HEK293 (cell line): ENCODE measurements at regions not wholly inside any gene's neighbourhood (a gene's known extent, or its start where the extent isn't known, plus 50 kb on each side); places are given as distances from the start of the nearest gene placed in this dataset.

Experiments used
- CTCF ChIA-PET: fragments of 350-600 bp; formaldehyde crosslinking; extraction: SDS; loops from one replicate; lab custom pipeline; 2021; ENCODE audit warnings: antibody characterized with exemption; lab: Yijun Ruan, JAX
- POLR2A ChIA-PET: fragments of 300-600 bp; formaldehyde crosslinking; extraction: SDS; loops from one replicate; lab custom pipeline; 2020; ENCODE audit warnings: antibody characterized with exemption, inconsistent platforms; lab: Yijun Ruan, JAX
- H3K27ac ChIP-seq: fragments of 200-500 bp; sonication (Bioruptor generic); 2 replicates; pipeline ENCODE4 v1.5.1; 2014; ENCODE audit warnings: low read depth, low read length, control low read depth, inconsistent platforms; ENCODE audit errors: extremely low read depth
- H3K36me3 ChIP-seq, 2 experiments: fragments of 200-500 bp in 1 of 2; sonication (Bioruptor generic) in 1 of 2; 1 replicate in 1 of 2; 2 replicates in 1 of 2; pipeline ENCODE4 v1.5.1; 2014 to 2017; ENCODE audit warnings: inconsistent platforms in 2 of 2, low read length in 2 of 2; ENCODE audit not compliant: control insufficient read depth in 2 of 2, insufficient read depth in 1 of 2
- H3K4me1 ChIP-seq: fragments of 200-500 bp; sonication (Bioruptor generic); 2 replicates; pipeline ENCODE4 v1.5.1; 2014; ENCODE audit warnings: mild to moderate bottlenecking, low read length, inconsistent platforms; ENCODE audit not compliant: control insufficient read depth, insufficient read depth
- H3K4me3 ChIP-seq: 2 replicates; pipeline ENCODE4 v1.5.1; 2011; ENCODE audit warnings: low read depth, mild to moderate bottlenecking, control low read depth, low read length, moderate library complexity
- H3K9me3 ChIP-seq: fragments of 200-500 bp; sonication (Bioruptor generic); 2 replicates; pipeline ENCODE4 v1.5.1; 2014; ENCODE audit warnings: low read depth, low read length, inconsistent platforms; ENCODE audit not compliant: control insufficient read depth, insufficient read depth
- HOXA7 ChIP-seq: sonication (generic); formaldehyde crosslinking; IDR thresholded peaks from 2 replicates; pipeline ENCODE4 v1.8.1; 2022; ENCODE audit warnings: missing genetic modification reagents, borderline replicate concordance
- HOXC10 ChIP-seq: sonication (generic); formaldehyde crosslinking; IDR thresholded peaks from 2 replicates; pipeline ENCODE4 v1.8.1; 2023; ENCODE audit warnings: mild to moderate bottlenecking, missing genetic modification reagents
- KLF10 ChIP-seq: fragments of 450-650 bp; IDR thresholded peaks from 2 replicates; pipeline ENCODE4 v1.5.1; 2018; ENCODE audit warnings: missing biosample characterization, mild to moderate bottlenecking, missing genetic modification characterization
- KLF9 ChIP-seq: fragments of 450-650 bp; formaldehyde crosslinking; IDR thresholded peaks from 2 replicates; pipeline ENCODE4 v1.5.1; 2016; ENCODE audit warnings: missing biosample characterization, missing genetic modification characterization, low read depth
- SALL2 ChIP-seq: fragments of 450-650 bp; formaldehyde crosslinking; IDR thresholded peaks from 2 replicates; pipeline ENCODE4 v1.5.0; 2017; ENCODE audit warnings: missing biosample characterization, mild to moderate bottlenecking, missing genetic modification characterization, borderline replicate concordance
- SP2 ChIP-seq: fragments of 450-650 bp; formaldehyde crosslinking; IDR thresholded peaks from 2 replicates; pipeline ENCODE4 v1.5.1; 2016; ENCODE audit warnings: missing biosample characterization, missing genetic modification characterization
- ZNF211 ChIP-seq: fragments of 450-650 bp; formaldehyde crosslinking; IDR thresholded peaks from 2 replicates; pipeline ENCODE4 v1.5.1; 2016; ENCODE audit warnings: low read depth, missing biosample characterization, missing genetic modification characterization
- ZNF221 ChIP-seq: fragments of 450-650 bp; formaldehyde crosslinking; IDR thresholded peaks from 2 replicates; pipeline ENCODE4 v1.5.1; 2017; ENCODE audit warnings: missing biosample characterization, missing genetic modification characterization, borderline replicate concordance
- ZNF391 ChIP-seq: fragments of 450-650 bp; formaldehyde crosslinking; IDR thresholded peaks from 2 replicates; pipeline ENCODE4 v1.5.1; 2016; ENCODE audit warnings: low read depth, missing biosample characterization, missing genetic modification characterization, borderline replicate concordance
- ZNF394 ChIP-seq: fragments of 450-650 bp; formaldehyde crosslinking; IDR thresholded peaks from 2 replicates; pipeline ENCODE4 v1.5.1; 2016; ENCODE audit warnings: missing biosample characterization, missing genetic modification characterization, mild to moderate bottlenecking, moderate library complexity, borderline replicate concordance
- ZNF423 ChIP-seq: fragments of 450-650 bp; formaldehyde crosslinking; IDR thresholded peaks from 2 replicates; pipeline ENCODE4 v1.5.1; 2016; ENCODE audit warnings: missing biosample characterization, missing genetic modification characterization
- ZNF510 ChIP-seq: fragments of 450-650 bp; formaldehyde crosslinking; IDR thresholded peaks from 2 replicates; pipeline ENCODE4 v1.5.1; 2018; ENCODE audit warnings: mild to moderate bottlenecking, missing genetic modification characterization, missing biosample characterization; ENCODE audit not compliant: insufficient replicate concordance
- ZNF561 ChIP-seq: fragments of 450-650 bp; IDR thresholded peaks from 2 replicates; pipeline ENCODE4 v1.5.1; 2018; ENCODE audit warnings: missing biosample characterization, missing genetic modification characterization, borderline replicate concordance
- ZNF600 ChIP-seq: fragments of 450-650 bp; formaldehyde crosslinking; IDR thresholded peaks from 2 replicates; pipeline ENCODE4 v1.5.1; 2016; ENCODE audit warnings: missing biosample characterization, missing genetic modification characterization
- ZNF621 ChIP-seq: fragments of 450-650 bp; formaldehyde crosslinking; IDR thresholded peaks from 2 replicates; pipeline ENCODE4 v1.5.1; 2017; ENCODE audit warnings: missing biosample characterization, missing genetic modification characterization
- ZNF629 ChIP-seq: fragments of 450-650 bp; formaldehyde crosslinking; IDR thresholded peaks from 2 replicates; pipeline ENCODE4 v1.5.1; 2017; ENCODE audit warnings: missing biosample characterization, missing genetic modification characterization
- ZNF76 ChIP-seq: fragments of 450-650 bp; formaldehyde crosslinking; IDR thresholded peaks from 2 replicates; pipeline ENCODE4; 2016; ENCODE audit warnings: low read depth, missing biosample characterization, missing genetic modification characterization, borderline replicate concordance
- TF ChIP-seq, protein P1 (sequence below): fragments of 450-650 bp; formaldehyde crosslinking; IDR thresholded peaks from 2 replicates; pipeline ENCODE4 v1.5.1; 2016; ENCODE audit warnings: missing biosample characterization, missing genetic modification characterization, borderline replicate concordance
- TF ChIP-seq, protein P2 (sequence below): fragments of 450-650 bp; formaldehyde crosslinking; IDR thresholded peaks from 2 replicates; pipeline ENCODE4 v1.5.1; 2016; ENCODE audit warnings: missing biosample characterization, missing genetic modification characterization, low read depth
- TF ChIP-seq, protein P3 (sequence below): fragments of 450-650 bp; formaldehyde crosslinking; IDR thresholded peaks from 2 replicates; pipeline ENCODE4 v1.5.1; 2017; ENCODE audit warnings: missing biosample characterization, missing genetic modification characterization
- TF ChIP-seq, protein P4 (sequence below): fragments of 450-650 bp; IDR thresholded peaks from 2 replicates; pipeline ENCODE4 v1.5.1; 2018; ENCODE audit warnings: missing biosample characterization, missing genetic modification characterization
- TF ChIP-seq, protein P5 (sequence below): fragments of 450-650 bp; formaldehyde crosslinking; IDR thresholded peaks from 2 replicates; pipeline ENCODE4 v1.5.1; 2016; ENCODE audit warnings: missing biosample characterization, missing genetic modification characterization

DNA sequence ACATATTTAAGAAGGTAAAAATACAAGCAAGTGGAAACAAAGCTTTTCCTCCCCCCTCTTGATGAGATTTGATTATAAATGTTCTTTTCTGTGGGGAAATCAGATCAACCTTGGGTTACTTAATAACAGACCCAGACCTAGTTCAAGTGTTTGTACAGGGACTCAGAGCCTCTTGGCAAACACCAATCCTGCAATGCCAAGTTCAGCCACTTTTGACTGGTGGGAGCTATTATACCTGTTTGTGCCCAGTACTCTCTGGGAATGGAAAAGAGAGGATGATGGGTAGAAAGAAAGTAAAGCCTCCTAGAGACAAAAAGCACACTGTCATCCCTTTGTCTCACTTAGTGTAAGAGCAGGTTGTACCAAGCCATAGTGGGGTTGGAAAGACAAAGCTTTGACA, 63.8 kb upstream of the EPHA4 start:
- H3K27ac ChIP-seq: no peak overlapping the region
- H3K4me3 ChIP-seq: no peak overlapping the region
- H3K4me1 ChIP-seq: no peaks in the 10 kb centered on the region
- ChIA-PET POLR2A (no interaction called here), CTCF (interaction anchor here (0.7 to 0.8 kb wide), 3 partner anchors 18 to 63 kb away, joined by 3 to 5 read pairs (median 3); no protein-coding TSS in a partner anchor)
- H3K9me3 ChIP-seq: no peaks in the 10 kb centered on the region
- H3K36me3 ChIP-seq: no peaks in the 10 kb centered on the region
- TF ChIP-seq HOXA7 (CRISPR knock-in tag) (no peak), KLF9 (tag by site-specific recombination) (no peak), ZNF629 (tag by site-specific recombination) (no peak)

DNA sequence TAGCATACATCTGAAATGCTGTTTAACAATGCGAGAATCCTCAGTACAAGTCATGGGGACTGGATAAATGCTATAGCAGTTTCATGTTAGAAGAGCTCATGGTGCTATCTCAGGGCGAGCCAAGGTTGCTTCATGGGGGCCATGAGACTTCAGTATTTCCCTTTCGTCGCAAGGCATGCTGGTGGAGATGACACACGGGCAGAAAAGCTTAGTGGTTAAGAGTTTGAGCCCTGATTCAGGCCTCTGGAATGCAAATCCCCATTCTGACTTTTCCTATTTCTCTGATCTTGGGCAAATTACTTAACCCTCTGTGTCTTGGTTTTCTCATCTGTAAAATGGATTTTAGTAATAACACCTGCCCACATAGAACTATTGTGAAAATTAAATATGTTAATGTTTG, 57.4 kb upstream of the EPHA4 start:
- no peaks in the 10 kb centered on the region for H3K36me3 ChIP-seq
- no peak overlapping the region for H3K4me3 ChIP-seq
- ChIA-PET POLR2A (no interaction called here), CTCF (no interaction called here)
- H3K27ac ChIP-seq: no peak overlapping the region
- no peaks in the 10 kb centered on the region for H3K9me3 ChIP-seq
- no peak for TF ChIP-seq ZNF621 (tag by site-specific recombination)
- TF ChIP-seq ZNF423: no peak
- TF ChIP-seq ZNF221 (tag by site-specific recombination): no peak
- TF ChIP-seq, protein P1, sequence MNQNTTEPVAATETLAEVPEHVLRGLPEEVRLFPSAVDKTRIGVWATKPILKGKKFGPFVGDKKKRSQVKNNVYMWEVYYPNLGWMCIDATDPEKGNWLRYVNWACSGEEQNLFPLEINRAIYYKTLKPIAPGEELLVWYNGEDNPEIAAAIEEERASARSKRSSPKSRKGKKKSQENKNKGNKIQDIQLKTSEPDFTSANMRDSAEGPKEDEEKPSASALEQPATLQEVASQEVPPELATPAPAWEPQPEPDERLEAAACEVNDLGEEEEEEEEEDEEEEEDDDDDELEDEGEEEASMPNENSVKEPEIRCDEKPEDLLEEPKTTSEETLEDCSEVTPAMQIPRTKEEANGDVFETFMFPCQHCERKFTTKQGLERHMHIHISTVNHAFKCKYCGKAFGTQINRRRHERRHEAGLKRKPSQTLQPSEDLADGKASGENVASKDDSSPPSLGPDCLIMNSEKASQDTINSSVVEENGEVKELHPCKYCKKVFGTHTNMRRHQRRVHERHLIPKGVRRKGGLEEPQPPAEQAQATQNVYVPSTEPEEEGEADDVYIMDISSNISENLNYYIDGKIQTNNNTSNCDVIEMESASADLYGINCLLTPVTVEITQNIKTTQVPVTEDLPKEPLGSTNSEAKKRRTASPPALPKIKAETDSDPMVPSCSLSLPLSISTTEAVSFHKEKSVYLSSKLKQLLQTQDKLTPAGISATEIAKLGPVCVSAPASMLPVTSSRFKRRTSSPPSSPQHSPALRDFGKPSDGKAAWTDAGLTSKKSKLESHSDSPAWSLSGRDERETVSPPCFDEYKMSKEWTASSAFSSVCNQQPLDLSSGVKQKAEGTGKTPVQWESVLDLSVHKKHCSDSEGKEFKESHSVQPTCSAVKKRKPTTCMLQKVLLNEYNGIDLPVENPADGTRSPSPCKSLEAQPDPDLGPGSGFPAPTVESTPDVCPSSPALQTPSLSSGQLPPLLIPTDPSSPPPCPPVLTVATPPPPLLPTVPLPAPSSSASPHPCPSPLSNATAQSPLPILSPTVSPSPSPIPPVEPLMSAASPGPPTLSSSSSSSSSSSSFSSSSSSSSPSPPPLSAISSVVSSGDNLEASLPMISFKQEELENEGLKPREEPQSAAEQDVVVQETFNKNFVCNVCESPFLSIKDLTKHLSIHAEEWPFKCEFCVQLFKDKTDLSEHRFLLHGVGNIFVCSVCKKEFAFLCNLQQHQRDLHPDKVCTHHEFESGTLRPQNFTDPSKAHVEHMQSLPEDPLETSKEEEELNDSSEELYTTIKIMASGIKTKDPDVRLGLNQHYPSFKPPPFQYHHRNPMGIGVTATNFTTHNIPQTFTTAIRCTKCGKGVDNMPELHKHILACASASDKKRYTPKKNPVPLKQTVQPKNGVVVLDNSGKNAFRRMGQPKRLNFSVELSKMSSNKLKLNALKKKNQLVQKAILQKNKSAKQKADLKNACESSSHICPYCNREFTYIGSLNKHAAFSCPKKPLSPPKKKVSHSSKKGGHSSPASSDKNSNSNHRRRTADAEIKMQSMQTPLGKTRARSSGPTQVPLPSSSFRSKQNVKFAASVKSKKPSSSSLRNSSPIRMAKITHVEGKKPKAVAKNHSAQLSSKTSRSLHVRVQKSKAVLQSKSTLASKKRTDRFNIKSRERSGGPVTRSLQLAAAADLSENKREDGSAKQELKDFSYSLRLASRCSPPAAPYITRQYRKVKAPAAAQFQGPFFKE (tag by site-specific recombination): no peak
- TF ChIP-seq KLF10 (tag by site-specific recombination): no peak
- no peak for TF ChIP-seq ZNF394 (tag by site-specific recombination)
- TF ChIP-seq HOXC10: no peak
- TF ChIP-seq ZNF561 (tag by site-specific recombination): no peak
- no peak for TF ChIP-seq ZNF510 (tag by site-specific recombination)
- no peak for TF ChIP-seq ZNF600 (tag by site-specific recombination)
- TF ChIP-seq, protein P2, sequence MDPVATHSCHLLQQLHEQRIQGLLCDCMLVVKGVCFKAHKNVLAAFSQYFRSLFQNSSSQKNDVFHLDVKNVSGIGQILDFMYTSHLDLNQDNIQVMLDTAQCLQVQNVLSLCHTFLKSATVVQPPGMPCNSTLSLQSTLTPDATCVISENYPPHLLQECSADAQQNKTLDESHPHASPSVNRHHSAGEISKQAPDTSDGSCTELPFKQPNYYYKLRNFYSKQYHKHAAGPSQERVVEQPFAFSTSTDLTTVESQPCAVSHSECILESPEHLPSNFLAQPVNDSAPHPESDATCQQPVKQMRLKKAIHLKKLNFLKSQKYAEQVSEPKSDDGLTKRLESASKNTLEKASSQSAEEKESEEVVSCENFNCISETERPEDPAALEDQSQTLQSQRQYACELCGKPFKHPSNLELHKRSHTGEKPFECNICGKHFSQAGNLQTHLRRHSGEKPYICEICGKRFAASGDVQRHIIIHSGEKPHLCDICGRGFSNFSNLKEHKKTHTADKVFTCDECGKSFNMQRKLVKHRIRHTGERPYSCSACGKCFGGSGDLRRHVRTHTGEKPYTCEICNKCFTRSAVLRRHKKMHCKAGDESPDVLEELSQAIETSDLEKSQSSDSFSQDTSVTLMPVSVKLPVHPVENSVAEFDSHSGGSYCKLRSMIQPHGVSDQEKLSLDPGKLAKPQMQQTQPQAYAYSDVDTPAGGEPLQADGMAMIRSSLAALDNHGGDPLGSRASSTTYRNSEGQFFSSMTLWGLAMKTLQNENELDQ (tag by site-specific recombination): no peak
- no peak for TF ChIP-seq ZNF211 (tag by site-specific recombination)
- TF ChIP-seq, protein P3, sequence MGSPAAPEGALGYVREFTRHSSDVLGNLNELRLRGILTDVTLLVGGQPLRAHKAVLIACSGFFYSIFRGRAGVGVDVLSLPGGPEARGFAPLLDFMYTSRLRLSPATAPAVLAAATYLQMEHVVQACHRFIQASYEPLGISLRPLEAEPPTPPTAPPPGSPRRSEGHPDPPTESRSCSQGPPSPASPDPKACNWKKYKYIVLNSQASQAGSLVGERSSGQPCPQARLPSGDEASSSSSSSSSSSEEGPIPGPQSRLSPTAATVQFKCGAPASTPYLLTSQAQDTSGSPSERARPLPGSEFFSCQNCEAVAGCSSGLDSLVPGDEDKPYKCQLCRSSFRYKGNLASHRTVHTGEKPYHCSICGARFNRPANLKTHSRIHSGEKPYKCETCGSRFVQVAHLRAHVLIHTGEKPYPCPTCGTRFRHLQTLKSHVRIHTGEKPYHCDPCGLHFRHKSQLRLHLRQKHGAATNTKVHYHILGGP (tag by site-specific recombination): no peak
- no peak for TF ChIP-seq SP2 (tag by site-specific recombination)
- TF ChIP-seq, protein P4, sequence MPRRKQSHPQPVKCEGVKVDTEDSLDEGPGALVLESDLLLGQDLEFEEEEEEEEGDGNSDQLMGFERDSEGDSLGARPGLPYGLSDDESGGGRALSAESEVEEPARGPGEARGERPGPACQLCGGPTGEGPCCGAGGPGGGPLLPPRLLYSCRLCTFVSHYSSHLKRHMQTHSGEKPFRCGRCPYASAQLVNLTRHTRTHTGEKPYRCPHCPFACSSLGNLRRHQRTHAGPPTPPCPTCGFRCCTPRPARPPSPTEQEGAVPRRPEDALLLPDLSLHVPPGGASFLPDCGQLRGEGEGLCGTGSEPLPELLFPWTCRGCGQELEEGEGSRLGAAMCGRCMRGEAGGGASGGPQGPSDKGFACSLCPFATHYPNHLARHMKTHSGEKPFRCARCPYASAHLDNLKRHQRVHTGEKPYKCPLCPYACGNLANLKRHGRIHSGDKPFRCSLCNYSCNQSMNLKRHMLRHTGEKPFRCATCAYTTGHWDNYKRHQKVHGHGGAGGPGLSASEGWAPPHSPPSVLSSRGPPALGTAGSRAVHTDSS (tag by site-specific recombination): no peak
- TF ChIP-seq, protein P5, sequence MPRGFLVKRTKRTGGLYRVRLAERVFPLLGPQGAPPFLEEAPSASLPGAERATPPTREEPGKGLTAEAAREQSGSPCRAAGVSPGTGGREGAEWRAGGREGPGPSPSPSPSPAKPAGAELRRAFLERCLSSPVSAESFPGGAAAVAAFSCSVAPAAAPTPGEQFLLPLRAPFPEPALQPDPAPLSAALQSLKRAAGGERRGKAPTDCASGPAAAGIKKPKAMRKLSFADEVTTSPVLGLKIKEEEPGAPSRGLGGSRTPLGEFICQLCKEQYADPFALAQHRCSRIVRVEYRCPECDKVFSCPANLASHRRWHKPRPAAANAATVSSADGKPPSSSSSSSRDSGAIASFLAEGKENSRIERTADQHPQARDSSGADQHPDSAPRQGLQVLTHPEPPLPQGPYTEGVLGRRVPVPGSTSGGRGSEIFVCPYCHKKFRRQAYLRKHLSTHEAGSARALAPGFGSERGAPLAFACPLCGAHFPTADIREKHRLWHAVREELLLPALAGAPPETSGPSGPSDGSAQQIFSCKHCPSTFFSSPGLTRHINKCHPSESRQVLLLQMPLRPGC (tag by site-specific recombination): no peak
- TF ChIP-seq SALL2 (tag by site-specific recombination): no peak
- TF ChIP-seq ZNF391 (tag by site-specific recombination): no peak
- no peak for TF ChIP-seq ZNF76 (tag by site-specific recombination)
- no peaks in the 10 kb centered on the region for H3K4me1 ChIP-seq
